ENCODE measurements at regions not wholly inside any gene's neighbourhood (a gene's known extent, or its start where the extent isn't known, plus 50 kb on each side); places are given as distances from the start of the nearest gene placed in this dataset.

DNA sequence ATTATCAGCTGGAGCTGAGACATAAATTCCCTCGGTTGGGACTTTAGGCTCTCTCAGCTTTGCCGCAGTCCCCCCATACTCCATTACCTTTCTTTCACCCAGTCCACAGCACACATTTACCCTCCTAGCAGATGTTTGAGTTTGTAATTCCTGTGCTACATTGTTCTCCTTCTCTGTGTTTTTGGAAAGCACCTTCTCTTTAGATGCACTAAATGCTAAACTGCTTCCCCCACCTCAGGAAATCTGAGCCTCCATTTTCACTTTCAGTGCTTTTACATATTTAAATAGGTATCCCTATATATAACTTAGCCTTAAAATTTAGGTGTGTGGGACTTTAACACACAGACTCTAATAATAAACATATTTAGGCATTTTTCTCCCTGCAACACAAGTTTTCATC, 356.9 kb downstream of the NFIB start:
- intact Hi-C loops (cut with DNase I; ENCODE audit: low total_unique reads), result no loop called here
- H3K4me3 ChIP-seq, result no peak overlapping the region
- H3K4me1 ChIP-seq, result no peaks in the 10 kb centered on the region
- TF ChIP-seq POLR2A (IDR thresholded peaks at IDR 0.05), result no peak
- TF ChIP-seq, protein P1, sequence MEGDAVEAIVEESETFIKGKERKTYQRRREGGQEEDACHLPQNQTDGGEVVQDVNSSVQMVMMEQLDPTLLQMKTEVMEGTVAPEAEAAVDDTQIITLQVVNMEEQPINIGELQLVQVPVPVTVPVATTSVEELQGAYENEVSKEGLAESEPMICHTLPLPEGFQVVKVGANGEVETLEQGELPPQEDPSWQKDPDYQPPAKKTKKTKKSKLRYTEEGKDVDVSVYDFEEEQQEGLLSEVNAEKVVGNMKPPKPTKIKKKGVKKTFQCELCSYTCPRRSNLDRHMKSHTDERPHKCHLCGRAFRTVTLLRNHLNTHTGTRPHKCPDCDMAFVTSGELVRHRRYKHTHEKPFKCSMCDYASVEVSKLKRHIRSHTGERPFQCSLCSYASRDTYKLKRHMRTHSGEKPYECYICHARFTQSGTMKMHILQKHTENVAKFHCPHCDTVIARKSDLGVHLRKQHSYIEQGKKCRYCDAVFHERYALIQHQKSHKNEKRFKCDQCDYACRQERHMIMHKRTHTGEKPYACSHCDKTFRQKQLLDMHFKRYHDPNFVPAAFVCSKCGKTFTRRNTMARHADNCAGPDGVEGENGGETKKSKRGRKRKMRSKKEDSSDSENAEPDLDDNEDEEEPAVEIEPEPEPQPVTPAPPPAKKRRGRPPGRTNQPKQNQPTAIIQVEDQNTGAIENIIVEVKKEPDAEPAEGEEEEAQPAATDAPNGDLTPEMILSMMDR (IDR thresholded peaks at IDR 0.05), result no peak
- no peak for TF ChIP-seq POLR2AphosphoS5 (IDR thresholded peaks at IDR 0.05)
- no peaks in the 10 kb centered on the region for H3K27me3 ChIP-seq
- H3K36me3 ChIP-seq, result no peaks in the 10 kb centered on the region
- H3K9me3 ChIP-seq, result no peaks in the 10 kb centered on the region
- no peak overlapping the region for H3K27ac ChIP-seq
- no peak for DNase-seq (ENCODE audit: low spot score in 2 of 2)

GRCh38 chr9:13956107-13956506, 357.8 kb downstream of the NFIB start:
- intact Hi-C loops (cut with DNase I; ENCODE audit: low total_unique reads), result no loop called here
- H3K4me3 ChIP-seq, result no peak overlapping the region
- DNase-seq (ENCODE audit: low spot score in 2 of 2), result no peak
- H3K9me3 ChIP-seq, result no peaks in the 10 kb centered on the region
- H3K36me3 ChIP-seq, result no peaks in the 10 kb centered on the region
- no peaks in the 10 kb centered on the region for H3K4me1 ChIP-seq
- H3K27ac ChIP-seq, result no peak overlapping the region
- no peaks in the 10 kb centered on the region for H3K27me3 ChIP-seq
- TF ChIP-seq, protein P1 (IDR thresholded peaks at IDR 0.05), result no peak
- TF ChIP-seq POLR2A (IDR thresholded peaks at IDR 0.05) (no peak), POLR2AphosphoS5 (IDR thresholded peaks at IDR 0.05) (no peak)

DNA sequence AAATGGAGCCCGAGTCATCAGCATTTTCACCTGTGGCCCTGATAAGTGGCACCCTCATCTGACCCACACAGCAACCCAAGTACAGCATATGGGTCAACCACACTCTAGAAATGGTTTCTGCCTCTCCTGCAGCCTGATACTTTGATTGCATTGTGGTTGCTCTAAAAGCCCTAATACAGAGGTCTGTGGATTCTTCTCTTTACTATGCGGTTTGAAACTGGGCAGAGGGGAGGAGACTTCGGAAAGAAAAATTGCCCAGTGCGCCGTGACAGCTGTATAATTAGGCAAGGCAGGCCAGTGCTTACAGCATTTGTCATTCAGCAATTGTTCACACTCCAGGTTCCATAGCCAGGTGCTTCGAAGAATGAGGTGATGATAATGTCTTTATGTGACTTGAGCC, 361.0 kb downstream of the NFIB start:
- H3K36me3 ChIP-seq, result no peaks in the 10 kb centered on the region
- H3K9me3 ChIP-seq, result no peaks in the 10 kb centered on the region
- DNase-seq (ENCODE audit: low spot score in 2 of 2), result no peak
- H3K27me3 ChIP-seq, result no peaks in the 10 kb centered on the region
- no peak overlapping the region for H3K4me3 ChIP-seq
- H3K27ac ChIP-seq, result no peak overlapping the region
- no peaks in the 10 kb centered on the region for H3K4me1 ChIP-seq
- intact Hi-C loops (cut with DNase I; ENCODE audit: low total_unique reads), result no loop called here
- TF ChIP-seq POLR2A (IDR thresholded peaks at IDR 0.05), result no peak

GRCh38 chr9:13948037-13948436, 365.9 kb downstream of the NFIB start:
- no peak overlapping the region for H3K27ac ChIP-seq
- DNase-seq (ENCODE audit: low spot score in 2 of 2), result no peak
- no peaks in the 10 kb centered on the region for H3K9me3 ChIP-seq
- no peak overlapping the region for H3K4me3 ChIP-seq
- H3K27me3 ChIP-seq, result no peaks in the 10 kb centered on the region
- no peaks in the 10 kb centered on the region for H3K36me3 ChIP-seq
- TF ChIP-seq, protein P1 (IDR thresholded peaks at IDR 0.05), result no peak
- TF ChIP-seq POLR2A (IDR thresholded peaks at IDR 0.05), result no peak
- no peak for TF ChIP-seq POLR2AphosphoS5 (IDR thresholded peaks at IDR 0.05)
- H3K4me1 ChIP-seq, result no peaks in the 10 kb centered on the region
- intact Hi-C loops (cut with DNase I; ENCODE audit: low total_unique reads), result no loop called here

DNA sequence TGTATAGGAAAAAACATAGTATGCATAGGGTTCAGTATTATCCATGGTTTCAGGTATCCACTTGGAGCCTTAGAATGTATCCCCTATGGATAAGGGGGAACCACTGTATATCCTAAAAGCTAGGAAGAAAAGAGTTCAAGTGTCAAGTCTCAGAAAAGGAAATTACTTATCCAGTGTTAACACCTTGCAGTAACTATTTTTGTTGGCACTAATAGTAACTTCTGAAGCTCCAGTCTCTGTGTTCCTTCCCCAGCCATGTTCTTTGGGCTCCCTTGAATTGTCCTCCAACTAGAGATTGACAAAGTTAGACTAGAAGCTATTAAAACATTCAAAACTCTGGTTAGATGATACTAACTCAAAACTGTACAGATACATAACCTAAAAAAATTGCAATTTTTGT, 370.8 kb downstream of the NFIB start:
- intact Hi-C loops (cut with DNase I; ENCODE audit: low total_unique reads), result no loop called here
- Histone ChIP-seq H3K4me3 (no peak overlapping the region), H3K4me1 (peaks cover 0 to 7% of the 10 kb centered on the region in 2 donors), H3K9me3 (no peaks in the 10 kb centered on the region), H3K27ac (no peak overlapping the region), H3K36me3 (no peaks in the 10 kb centered on the region), H3K27me3 (no peaks in the 10 kb centered on the region)
- DNase-seq (ENCODE audit: low spot score in 2 of 2), result no peak
- TF ChIP-seq POLR2A (IDR thresholded peaks at IDR 0.05), result no peak
- TF ChIP-seq, protein P1 (IDR thresholded peaks at IDR 0.05), result no peak
- no peak for TF ChIP-seq POLR2AphosphoS5 (IDR thresholded peaks at IDR 0.05)

- Histone ChIP-seq H3K27me3 (no peaks in the 10 kb centered on the region), H3K4me3 (no peak overlapping the region), H3K27ac (no peak overlapping the region), H3K4me1 (peaks cover 0 to 7% of the 10 kb centered on the region in 2 donors), H3K9me3 (no peaks in the 10 kb centered on the region), H3K36me3 (no peaks in the 10 kb centered on the region)
- TF ChIP-seq POLR2AphosphoS5 (IDR thresholded peaks at IDR 0.05), result no peak
- TF ChIP-seq POLR2A (IDR thresholded peaks at IDR 0.05), result no peak
- TF ChIP-seq, protein P1 (IDR thresholded peaks at IDR 0.05), result no peak
- DNase-seq (ENCODE audit: low spot score in 2 of 2), result no peak
- intact Hi-C loops (cut with DNase I; ENCODE audit: low total_unique reads), result no loop called here
Observed at GRCh38 chr9:13942695-13943094, 371.2 kb downstream of the NFIB start.
